H1 (cell line): ENCODE measurements at regions not wholly inside any gene's neighbourhood (a gene's known extent, or its start where the extent isn't known, plus 50 kb on each side); places are given as distances from the start of the nearest gene placed in this dataset.
A peak's percentile ranks its signal among the peaks of the same experiment; 100 is the strongest.

Experiments
- CTCF ChIA-PET: fragments of 300-600 bp; sonication (Branson Sonifier 250); formaldehyde crosslinking; loops from one replicate; lab custom pipeline; 2021; ENCODE audit not compliant: partially characterized antibody; lab: Charles Lee
- POLR2A ChIA-PET: fragments of 300-600 bp; sonication (Branson Sonifier 250); formaldehyde crosslinking; loops from one replicate; lab custom pipeline; 2021; ENCODE audit warnings: inconsistent platforms; ENCODE audit not compliant: partially characterized antibody; lab: Charles Lee
- DNase-seq, 2 experiments: peaks; one replicate each; pipeline versions ENCODE4 v3.0.0 to v3.0.0-alpha.2; 2010 to 2022; ENCODE audit warnings: low spot score in 2 of 2, low read depth in 1 of 2, mixed read lengths in 1 of 2
- FAIRE-seq: peaks from 2 replicates; lab custom pipeline; 2011; peaks lifted over from hg19 to GRCh38; lab: Jason Lieb, UNC
- H2AFZ ChIP-seq: 2 replicates; pipeline ENCODE4 v1.8.1; 2012; ENCODE audit warnings: low read length, inconsistent platforms
- H2AK5ac ChIP-seq: 2 replicates; pipeline ENCODE4 v1.6.1; 2013; ENCODE audit warnings: low read depth, low read length
- H2BK120ac ChIP-seq: replicated peaks from 2 replicates; pipeline ENCODE3; 2013; ENCODE audit warnings: low read depth, low read length, inconsistent platforms
- H2BK12ac ChIP-seq: 2 replicates; pipeline ENCODE4 v1.6.1; 2013; ENCODE audit warnings: low read depth, low read length
- H2BK15ac ChIP-seq: 2 replicates; pipeline ENCODE4 v1.6.1; 2013; ENCODE audit warnings: low read length
- H2BK20ac ChIP-seq: 2 replicates; pipeline ENCODE4 v1.6.1; 2013; ENCODE audit warnings: low read length
- H2BK5ac ChIP-seq: 2 replicates; pipeline ENCODE4 v1.6.1; 2013; ENCODE audit warnings: low read depth, low read length
- H3K14ac ChIP-seq: 2 replicates; pipeline ENCODE4 v1.6.1; 2013; ENCODE audit warnings: inconsistent platforms; ENCODE audit not compliant: insufficient read length
- H3K18ac ChIP-seq: 2 replicates; pipeline ENCODE4 v1.6.1; 2013; ENCODE audit warnings: low read length; ENCODE audit errors: extremely low read depth
- H3K23ac ChIP-seq: 2 replicates; pipeline ENCODE4 v1.6.1; 2013; ENCODE audit warnings: inconsistent platforms; ENCODE audit not compliant: insufficient read length
- H3K23me2 ChIP-seq: 2 replicates; pipeline ENCODE4 v1.6.1; 2013; ENCODE audit warnings: low read depth, low read length
- H3K27ac ChIP-seq: 2 replicates; pipeline ENCODE4 v1.6.1; 2011; ENCODE audit warnings: low read depth, low read length, inconsistent platforms
- H3K27me3 ChIP-seq, 4 experiments: replicated peaks in 1 of 4; 1 replicate in 1 of 4; 2 replicates in 3 of 4; pipeline versions ENCODE4 v1.6.1 to v1.8.1; 2011 to 2013; ENCODE audit warnings: low read length in 3 of 4, mild to moderate bottlenecking in 3 of 4, inconsistent platforms in 2 of 4, mixed read lengths in 2 of 4, moderate library complexity in 1 of 4; ENCODE audit not compliant: control insufficient read depth in 3 of 4, insufficient read depth in 3 of 4; ENCODE audit errors: extremely low read depth in 1 of 4
- H3K36me3 ChIP-seq, 4 experiments: 2 replicates each; pipeline versions ENCODE4 v1.6.1 to v1.8.1; 2011 to 2013; ENCODE audit warnings: mild to moderate bottlenecking in 4 of 4, low read length in 3 of 4, moderate library complexity in 2 of 4, control low read depth in 1 of 4, inconsistent platforms in 1 of 4; ENCODE audit not compliant: insufficient read depth in 4 of 4, control insufficient read depth in 2 of 4
- H3K4ac ChIP-seq: replicated peaks from 2 replicates; pipeline ENCODE3; 2013; ENCODE audit warnings: low read length, low read depth, mixed read lengths, inconsistent platforms; ENCODE audit not compliant: insufficient read length
- H3K4me1 ChIP-seq, 4 experiments: replicated peaks in 1 of 4; 1 replicate in 1 of 4; 2 replicates in 3 of 4; pipeline versions ENCODE4 v1.6.1 to v1.8.1; 2011 to 2013; ENCODE audit warnings: low read length in 3 of 4, inconsistent platforms in 2 of 4, mixed read lengths in 1 of 4; ENCODE audit not compliant: insufficient read depth in 4 of 4, control insufficient read depth in 3 of 4
- H3K4me2 ChIP-seq, 2 experiments: 2 replicates each; pipeline versions ENCODE4 v1.6.1 to v1.8.1; 2011 to 2013; ENCODE audit warnings: low read depth in 2 of 2, low read length in 2 of 2, control low read depth in 1 of 2, inconsistent platforms in 1 of 2, mild to moderate bottlenecking in 1 of 2; ENCODE audit not compliant: insufficient read depth in 1 of 2
- H3K4me3 ChIP-seq, 4 experiments: fragments of 200-600, 300-600 bp in 1 of 4; sonication (generic), shearing (Covaris generic), sonication (Bioruptor Twin) in 1 of 4; 2 replicates each; pipeline versions ENCODE4 v1.5.1 to v1.8.1; 2011 to 2016; ENCODE audit warnings: low read length in 4 of 4, low read depth in 3 of 4, control low read depth in 2 of 4, inconsistent platforms in 2 of 4, mild to moderate bottlenecking in 2 of 4, mixed read lengths in 1 of 4, moderate library complexity in 1 of 4; ENCODE audit not compliant: insufficient read depth in 2 of 4; ENCODE audit errors: extremely low read depth in 1 of 4
- H3K56ac ChIP-seq: replicated peaks from 2 replicates; pipeline ENCODE3; 2013; ENCODE audit warnings: low read depth, mild to moderate bottlenecking, mixed read lengths, low read length, inconsistent platforms; ENCODE audit not compliant: insufficient read length
- H3K79me1 ChIP-seq: 2 replicates; pipeline ENCODE4 v1.6.1; 2013; ENCODE audit warnings: low read depth, low read length, control low read depth
- H3K79me2 ChIP-seq, 2 experiments: 2 replicates each; pipeline versions ENCODE4 v1.6.1 to v1.8.1; 2012 to 2013; ENCODE audit warnings: low read length in 2 of 2, mild to moderate bottlenecking in 2 of 2, inconsistent platforms in 1 of 2; ENCODE audit not compliant: insufficient read depth in 2 of 2, control insufficient read depth in 1 of 2
- H3K9ac ChIP-seq, 4 experiments: replicated peaks in 1 of 4; 1 replicate in 1 of 4; 2 replicates in 3 of 4; pipeline versions ENCODE4 v1.6.1 to v1.8.1; 2011 to 2013; ENCODE audit warnings: low read depth in 3 of 4, low read length in 3 of 4, control low read depth in 2 of 4, mild to moderate bottlenecking in 2 of 4, moderate library complexity in 2 of 4, inconsistent platforms in 1 of 4; ENCODE audit errors: extremely low read depth in 1 of 4
- H3K9me3 ChIP-seq, 2 experiments: 2 replicates each; pipeline versions ENCODE4 v1.6.1 to v1.8.1; 2012 to 2013; ENCODE audit warnings: mild to moderate bottlenecking in 2 of 2, moderate library complexity in 2 of 2, control low read depth in 1 of 2, inconsistent platforms in 1 of 2, low read depth in 1 of 2, low read length in 1 of 2, mixed read lengths in 1 of 2; ENCODE audit not compliant: insufficient read depth in 2 of 2
- H4K20me1 ChIP-seq, 2 experiments: replicated peaks in 1 of 2; 2 replicates each; pipeline versions ENCODE3 to v1.8.1; 2011 to 2013; ENCODE audit warnings: inconsistent platforms in 2 of 2, low read length in 2 of 2, mild to moderate bottlenecking in 1 of 2; ENCODE audit not compliant: insufficient read depth in 2 of 2, control insufficient read depth in 1 of 2
- H4K5ac ChIP-seq: 2 replicates; pipeline ENCODE4 v1.6.1; 2013; ENCODE audit warnings: low read length, low read depth, mixed read lengths, inconsistent platforms; ENCODE audit not compliant: insufficient read length
- H4K8ac ChIP-seq: 2 replicates; pipeline ENCODE4 v1.8.0; 2013; ENCODE audit warnings: mild to moderate bottlenecking, moderate library complexity, low read length, inconsistent platforms; ENCODE audit not compliant: insufficient read depth; ENCODE audit errors: extremely low read depth
- H4K91ac ChIP-seq: replicated peaks from 2 replicates; pipeline ENCODE3; 2013; ENCODE audit warnings: low read length, mixed read lengths, inconsistent platforms; ENCODE audit not compliant: insufficient read length
- WGBS, 2 experiments: shearing (Covaris generic) in 1 of 2; methylation state at CpG; one replicate each; pipeline versions ENCODE4 v1.1.6 to v1.1.7; 2013 to 2015; ENCODE audit warnings: low lambda C conversion rate in 2 of 2, mixed read lengths in 2 of 2, inconsistent platforms in 1 of 2, low coverage in 1 of 2, missing lambda C conversion rate in 1 of 2; ENCODE audit not compliant: insufficient replicate concordance in 2 of 2, insufficient coverage in 1 of 2, insufficient read length in 1 of 2; ENCODE audit errors: extremely low coverage in 1 of 2, missing lambda C conversion rate in 1 of 2; 5-methylcytosine and 5-hydroxymethylcytosine counted together

DNA sequence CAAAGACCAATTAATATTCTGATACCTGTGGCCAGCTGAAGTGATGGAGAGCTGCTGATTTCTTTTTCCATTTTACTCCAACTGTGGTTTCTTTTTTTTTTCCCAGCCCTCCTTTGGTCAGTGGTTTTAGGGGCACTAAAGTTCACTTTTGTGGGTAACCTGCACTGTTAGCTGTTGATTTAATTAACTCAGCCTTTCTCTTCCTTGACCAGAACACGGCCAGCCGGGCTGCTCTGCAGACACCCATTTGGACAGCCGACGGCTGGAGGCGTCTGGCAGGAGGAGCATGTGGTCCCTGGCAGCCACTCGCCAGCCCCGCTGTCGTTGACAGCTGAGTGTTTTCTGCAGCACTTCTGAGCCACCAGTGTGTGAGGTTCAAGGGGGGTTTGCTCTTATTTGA lies 136.2 kb upstream of the RUNX3 start:
- no peak overlapping the region for H3K9ac ChIP-seq
- H3K9me3 ChIP-seq: no peaks in the 10 kb centered on the region
- no peak overlapping the region for H3K4me2 ChIP-seq
- no peak overlapping the region for H3K4ac ChIP-seq
- no peak overlapping the region for H3K27ac ChIP-seq
- 0 out of 2 replicates have a peak, but pooled peaks cover 1% of the 10 kb centered on the region for H3K23me2 ChIP-seq
- no peaks in the 10 kb centered on the region for H3K79me1 ChIP-seq
- FAIRE-seq (no peak), DNase-seq (no peak)
- H3K4me1 ChIP-seq: peaks cover 0 to 6% (median under 1%) of the 10 kb centered on the region in 4 experiments; a peak in 1 of 7 replicates
- H3K18ac ChIP-seq: no peak overlapping the region
- H3K56ac ChIP-seq: no peak overlapping the region
- peak overlapping the region; percentile 4; the same call in 1 of the 2 replicates for H4K8ac ChIP-seq
- H3K14ac ChIP-seq: no peak overlapping the region
- H2BK5ac ChIP-seq: no peak overlapping the region
- no peaks in the 10 kb centered on the region for H3K36me3 ChIP-seq
- H4K5ac ChIP-seq: no peak overlapping the region
- H4K20me1 ChIP-seq: no peaks in the 10 kb centered on the region
- H3K79me2 ChIP-seq: no peaks in the 10 kb centered on the region
- no peak overlapping the region for H2BK20ac ChIP-seq
- no peak overlapping the region for H3K23ac ChIP-seq
- no peak overlapping the region for H4K91ac ChIP-seq
- H3K27me3 ChIP-seq: no peaks in the 10 kb centered on the region
- no peak overlapping the region for H2BK120ac ChIP-seq
- WGBS, 2 experiments: 76% methylated on average over 7 of the region's 8 CpGs; no CpG with 5 or more reads in 1 of the 2 experiments
- 0 out of 2 replicates have a peak overlapping the region, but pooled peaks have one; percentile 34 for H2AFZ ChIP-seq
- ChIA-PET POLR2A (interaction anchor here (1.2 kb wide), 1 partner anchor 39 kb away, joined by 3 read pairs; no protein-coding TSS in a partner anchor), CTCF (interaction anchor here (0.6 to 5.3 kb wide), 8 partner anchors 15 to 219 kb away, joined by 3 to 27 read pairs (median 4); no protein-coding TSS in a partner anchor)
- no peak overlapping the region for H2AK5ac ChIP-seq
- H3K4me3 ChIP-seq: no peak overlapping the region
- H2BK12ac ChIP-seq: no peak overlapping the region
- H2BK15ac ChIP-seq: no peak overlapping the region
